Kidney (tissue), 13 donors: ENCODE measurements at regions not wholly inside any gene's neighbourhood (a gene's known extent, or its start where the extent isn't known, plus 50 kb on each side); places are given as distances from the start of the nearest gene placed in this dataset.

Source experiments
- DNase-seq, 5 donors: peaks; one replicate each; pipeline ENCODE4 v3.0.0-alpha.2; 2013 to 2020
- FAIRE-seq: peaks from 2 replicates; lab custom pipeline; 2012; peaks lifted over from hg19 to GRCh38; lab: Jason Lieb, UNC
- H3K27ac ChIP-seq, 2 donors: one replicate each; pipeline ENCODE4 v1.7.0; 2013; ENCODE audit warnings: low read depth in 2 of 2, low read length in 2 of 2, inconsistent platforms in 1 of 2
- H3K27me3 ChIP-seq: one replicate; pipeline ENCODE4 v1.7.1; 2013; ENCODE audit warnings: low read length, inconsistent platforms; ENCODE audit not compliant: control insufficient read depth, insufficient read depth
- H3K36me3 ChIP-seq, 3 donors: one replicate each; pipeline versions ENCODE4 v1.7.0 to v1.7.1; 2013; ENCODE audit warnings: low read length in 3 of 3, control low read depth in 1 of 3, inconsistent platforms in 1 of 3; ENCODE audit not compliant: insufficient read depth in 3 of 3, control insufficient read depth in 2 of 3
- H3K4me1 ChIP-seq, 3 donors: one replicate each; pipeline versions ENCODE4 v1.7.0 to v1.7.1; 2013; ENCODE audit warnings: low read length in 3 of 3, inconsistent platforms in 1 of 3, low read depth in 1 of 3; ENCODE audit not compliant: control insufficient read depth in 2 of 3, insufficient read depth in 2 of 3
- H3K4me3 ChIP-seq, 3 donors: one replicate each; pipeline versions ENCODE4 v1.7.0 to v1.8.1; 2013; ENCODE audit warnings: low read length in 3 of 3, control low read depth in 1 of 3, inconsistent platforms in 1 of 3
- H3K9ac ChIP-seq, 3 donors: one replicate each; pipeline versions ENCODE4 v1.7.0 to v1.7.1; 2013; ENCODE audit warnings: low read length in 3 of 3, control low read depth in 1 of 3, inconsistent platforms in 1 of 3
- H3K9me3 ChIP-seq, 3 donors: one replicate each; pipeline versions ENCODE4 v1.7.0 to v1.7.1; 2013; ENCODE audit warnings: low read length in 3 of 3, control low read depth in 1 of 3, inconsistent platforms in 1 of 3; ENCODE audit not compliant: control insufficient read depth in 2 of 3, insufficient read depth in 1 of 3
- CTCF ChIP-seq: IDR thresholded peaks from 3 replicates; pipeline ENCODE4 v1.5.1; 2012; ENCODE audit warnings: mild to moderate bottlenecking, moderate library complexity, borderline replicate concordance; ENCODE audit not compliant: insufficient read depth; ENCODE audit errors: extremely low read depth
- intact Hi-C: fragments of 100-400 bp; cut with DNase I; formaldehyde crosslinking; loops from one replicate; pipeline ENCODE4 v1.11.1; 2022
- donor health status: control.
- donor health status: control.
- donor health status: control.
- donor health status: control.
- donor health status: control.
- donor health status: DM: yes; HTN: yes; CAD: no.
- donor health status: Normal renal cell carcinoma (clear cell type).

DNA sequence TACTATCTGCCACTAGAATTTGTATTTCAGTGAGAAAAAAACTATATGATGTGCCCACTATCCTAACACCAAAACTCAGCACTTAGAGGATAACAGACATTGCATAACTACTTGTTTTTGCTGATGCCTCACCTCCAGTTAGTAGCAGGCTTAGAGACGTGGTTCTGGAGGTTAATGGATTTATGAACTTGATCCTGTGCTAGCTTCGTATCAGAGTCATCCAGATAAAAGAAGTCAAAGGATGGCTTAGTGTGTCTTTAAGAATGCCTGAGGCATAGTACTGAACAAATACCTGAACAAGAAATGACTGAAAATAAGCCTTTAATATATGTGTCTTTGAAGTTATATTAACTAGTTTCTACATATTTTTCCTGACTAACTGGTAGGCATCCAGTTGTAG lies 414.9 kb upstream of the PTCHD4 start:
- no peak overlapping the region for H3K27ac ChIP-seq
- no peaks in the 10 kb centered on the region for H3K27me3 ChIP-seq
- H3K9ac ChIP-seq, result no peak overlapping the region
- no peak for FAIRE-seq
- DNase-seq, result no peak
- no peaks in the 10 kb centered on the region for H3K9me3 ChIP-seq
- H3K36me3 ChIP-seq, result no peaks in the 10 kb centered on the region
- H3K4me1 ChIP-seq, result no peaks in the 10 kb centered on the region
- intact Hi-C loops, result no loop called here
- no peak for TF ChIP-seq CTCF
- no peak overlapping the region for H3K4me3 ChIP-seq

DNA sequence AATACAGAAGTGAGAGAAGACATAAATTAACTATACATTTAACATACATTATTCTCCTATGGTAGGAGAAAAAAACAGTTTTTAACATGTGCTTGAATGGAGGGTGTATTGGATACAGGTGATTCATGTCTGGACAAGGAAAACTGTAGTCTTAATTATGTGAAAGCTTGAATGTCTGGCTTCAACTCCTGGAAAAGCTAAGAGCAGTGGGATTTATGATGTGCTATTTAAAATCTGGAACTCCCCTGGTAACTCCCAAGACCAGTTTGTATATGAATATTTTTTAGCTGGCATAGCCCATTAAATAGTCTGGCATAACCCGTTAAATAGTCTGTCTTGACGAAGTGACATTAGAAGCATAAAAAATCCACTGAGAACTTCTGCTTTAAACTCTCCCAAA lies 410.0 kb upstream of the PTCHD4 start:
- H3K9ac ChIP-seq, result no peak overlapping the region
- H3K4me3 ChIP-seq, result no peak overlapping the region
- no peaks in the 10 kb centered on the region for H3K9me3 ChIP-seq
- DNase-seq (no peak), FAIRE-seq (no peak)
- H3K27ac ChIP-seq, result no peak overlapping the region
- no peaks in the 10 kb centered on the region for H3K4me1 ChIP-seq
- intact Hi-C loops, result no loop called here
- H3K36me3 ChIP-seq, result no peaks in the 10 kb centered on the region
- no peaks in the 10 kb centered on the region for H3K27me3 ChIP-seq
- no peak for TF ChIP-seq CTCF

DNA sequence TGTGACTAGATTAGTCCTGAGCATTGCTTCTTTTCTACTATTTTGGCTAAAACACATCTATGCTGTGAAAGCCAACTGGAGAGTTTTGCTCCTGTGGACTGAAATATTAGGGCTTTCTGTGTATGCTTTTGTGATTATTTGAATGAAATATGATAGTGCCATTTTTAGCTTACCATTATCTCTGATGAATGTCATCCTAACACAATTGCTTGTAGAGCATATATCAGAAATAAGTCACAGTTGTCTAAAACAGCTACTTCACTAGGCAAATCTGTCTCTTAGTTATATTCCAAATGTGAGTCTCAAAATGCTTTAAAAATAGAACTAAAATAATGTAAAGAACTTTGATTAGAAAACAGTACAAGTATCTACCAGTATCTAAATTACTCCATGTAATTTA lies 401.4 kb upstream of the PTCHD4 start:
- Histone ChIP-seq H3K27ac (no peak overlapping the region), H3K4me3 (no peak overlapping the region), H3K9ac (no peak overlapping the region), H3K27me3 (no peaks in the 10 kb centered on the region), H3K9me3 (no peaks in the 10 kb centered on the region), H3K4me1 (no peaks in the 10 kb centered on the region), H3K36me3 (no peaks in the 10 kb centered on the region)
- intact Hi-C loops, result no loop called here
- DNase-seq (no peak), FAIRE-seq (no peak)
- TF ChIP-seq CTCF, result no peak

- Histone ChIP-seq H3K27ac (no peak overlapping the region), H3K27me3 (no peaks in the 10 kb centered on the region), H3K9ac (no peak overlapping the region), H3K4me1 (no peaks in the 10 kb centered on the region), H3K4me3 (no peak overlapping the region), H3K36me3 (no peaks in the 10 kb centered on the region), H3K9me3 (no peaks in the 10 kb centered on the region)
- intact Hi-C loops, result no loop called here
- DNase-seq (no peak), FAIRE-seq (no peak)
- no peak for TF ChIP-seq CTCF
Measured at GRCh38 chr6:48511378-48511777, 400.4 kb upstream of the PTCHD4 start.
